ENCODE measurements at regions not wholly inside any gene's neighbourhood (a gene's known extent, or its start where the extent isn't known, plus 50 kb on each side); places are given as distances from the start of the nearest gene placed in this dataset.

- no peak for TF ChIP-seq POLR2A (IDR thresholded peaks at IDR 0.05)
- no peak for TF ChIP-seq CTCF (IDR thresholded peaks at IDR 0.05)
Observed at GRCh38 chr13:76829572-76830327, 56.5 kb downstream of the KCTD12 start.

Data from sigmoid colon (tissue), 3 donors.